GM10266 (cell line): ENCODE measurements at regions not wholly inside any gene's neighbourhood (a gene's known extent, or its start where the extent isn't known, plus 50 kb on each side); places are given as distances from the start of the nearest gene placed in this dataset.

Experiments used
- DNase-seq: peaks from one replicate; pipeline ENCODE4 v3.0.0; 2012; ENCODE audit errors: extremely low spot score
- CTCF ChIP-seq: IDR thresholded peaks from 2 replicates; pipeline ENCODE4 v1.5.1; 2012; ENCODE audit warnings: mild to moderate bottlenecking, low read depth; ENCODE audit not compliant: control insufficient read depth, insufficient read depth; ENCODE audit errors: missing control alignments

- TF ChIP-seq CTCF = no peak
- no peak for DNase-seq
These were observed 65.0 kb upstream of the LRATD1 start for GRCh38 chr2:14567561-14567960.

- TF ChIP-seq CTCF = no peak
- DNase-seq = no peak
These were observed 63.2 kb upstream of the LRATD1 start for GRCh38 chr2:14569294-14569693.

GRCh38 chr2:14572633-14573032, 59.9 kb upstream of the LRATD1 start:
- DNase-seq = no peak
- TF ChIP-seq CTCF = no peak

- no peak for DNase-seq
- no peak for TF ChIP-seq CTCF
These were observed 54.7 kb upstream of the LRATD1 start for GRCh38 chr2:14577843-14578242.
